HG02678 (cell line): ENCODE measurements at regions not wholly inside any gene's neighbourhood (a gene's known extent, or its start where the extent isn't known, plus 50 kb on each side); places are given as distances from the start of the nearest gene placed in this dataset.
A peak's percentile ranks its signal among the peaks of the same experiment; 100 is the strongest.

Experiments used
- ATAC-seq: cut with Tn5 transposase; IDR thresholded peaks from one replicate; pipeline ENCODE4 v1.9.1; 2021; ENCODE audit warnings: mild to moderate bottlenecking, moderate library complexity; ENCODE audit not compliant: unreplicated experiment

GRCh38 chr4:182139491-182139890 lies 103.7 kb upstream of the TENM3 start:
- ATAC-seq: no peak

- ATAC-seq: no peak
Measured at GRCh38 chr4:182140547-182140946, 102.7 kb upstream of the TENM3 start.

- no peak for ATAC-seq
Measured at GRCh38 chr4:182141061-182141460, 102.1 kb upstream of the TENM3 start.

GRCh38 chr4:182142176-182143085 lies 100.8 kb upstream of the TENM3 start:
- no peak for ATAC-seq

- ATAC-seq: no peak
Measured at GRCh38 chr4:182143086-182143821, 99.9 kb upstream of the TENM3 start.

- peak; percentile 29 for ATAC-seq
Measured at GRCh38 chr4:182143822-182144625, 99.2 kb upstream of the TENM3 start.

- peak; percentile 41 for ATAC-seq
Measured at GRCh38 chr4:182144626-182145333, 98.4 kb upstream of the TENM3 start.

- ATAC-seq: no peak
Measured at GRCh38 chr4:182145334-182145905, 97.8 kb upstream of the TENM3 start.

GRCh38 chr4:182147391-182147790 lies 95.8 kb upstream of the TENM3 start:
- ATAC-seq: no peak

GRCh38 chr4:182150645-182151044 lies 92.6 kb upstream of the TENM3 start:
- ATAC-seq: no peak

GRCh38 chr4:182155806-182156205 lies 87.4 kb upstream of the TENM3 start:
- no peak for ATAC-seq

- no peak for ATAC-seq
Measured at GRCh38 chr4:182163180-182163579, 80.0 kb upstream of the TENM3 start.

GRCh38 chr4:182169572-182169971 lies 73.6 kb upstream of the TENM3 start:
- no peak for ATAC-seq

GRCh38 chr4:182169987-182170386 lies 73.2 kb upstream of the TENM3 start:
- no peak for ATAC-seq

- no peak for ATAC-seq
Measured at GRCh38 chr4:182170417-182170935, 72.7 kb upstream of the TENM3 start.

- no peak for ATAC-seq
Measured at GRCh38 chr4:182174979-182175378, 68.2 kb upstream of the TENM3 start.

GRCh38 chr4:182175788-182176519 lies 67.2 kb upstream of the TENM3 start:
- no peak for ATAC-seq

GRCh38 chr4:182177166-182177565 lies 66.0 kb upstream of the TENM3 start:
- ATAC-seq: no peak

- ATAC-seq: no peak
Measured at GRCh38 chr4:182179105-182179504, 64.1 kb upstream of the TENM3 start.
